GM10248 (cell line): ENCODE measurements at regions not wholly inside any gene's neighbourhood (a gene's known extent, or its start where the extent isn't known, plus 50 kb on each side); places are given as distances from the start of the nearest gene placed in this dataset.

Experiments used
- CTCF ChIA-PET: fragments of 300-600 bp; sonication (Branson Sonifier 250); formaldehyde crosslinking; extraction: SDS; loops from one replicate; lab custom pipeline; 2021; ENCODE audit warnings: antibody characterized with exemption; lab: Yijun Ruan, JAX
- POLR2A ChIA-PET: fragments of 350-650 bp; sonication (Branson Sonifier 250); formaldehyde crosslinking; extraction: SDS; loops from one replicate; lab custom pipeline; 2020; ENCODE audit warnings: antibody characterized with exemption; lab: Yijun Ruan, JAX
- DNase-seq: peaks from one replicate; pipeline ENCODE4 v3.0.0; 2012; ENCODE audit errors: extremely low spot score
- TF ChIP-seq, protein P1 (sequence below): IDR thresholded peaks from 2 replicates; pipeline ENCODE4 v1.5.1; 2012; ENCODE audit warnings: mild to moderate bottlenecking, low read depth; ENCODE audit errors: extremely low read depth, missing control alignments, control extremely low read depth

DNA sequence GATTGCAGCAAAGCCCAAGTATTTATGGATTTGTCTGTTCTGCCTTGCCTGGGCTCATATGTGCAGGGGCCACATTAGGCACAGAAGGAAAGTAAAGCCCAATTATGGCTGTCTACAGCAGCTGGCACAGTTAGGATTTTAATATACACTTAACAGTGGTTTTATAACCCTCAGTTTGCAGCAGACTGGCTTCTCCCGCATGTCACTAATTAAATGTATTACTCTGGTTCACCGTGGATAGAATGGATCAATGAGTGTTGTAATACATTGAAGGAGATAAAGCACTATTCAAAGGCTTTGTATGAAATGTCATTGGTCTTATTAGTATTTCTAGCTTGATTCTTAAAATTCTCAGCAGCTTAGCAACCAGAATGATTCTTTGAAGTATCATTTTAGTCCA is 320.2 kb downstream of the KCNS3 start:
- POLR2A ChIA-PET: no interaction called here
- DNase-seq: no peak
- CTCF ChIA-PET: interaction anchor here (1.8 to 2.8 kb wide), 2 partner anchors 12 to 18 kb away, joined by 4 to 13 read pairs; no protein-coding TSS in a partner anchor

GRCh38 chr2:18194161-18194560 is 315.7 kb downstream of the KCNS3 start:
- CTCF ChIA-PET: no interaction called here
- TF ChIP-seq, protein P1, sequence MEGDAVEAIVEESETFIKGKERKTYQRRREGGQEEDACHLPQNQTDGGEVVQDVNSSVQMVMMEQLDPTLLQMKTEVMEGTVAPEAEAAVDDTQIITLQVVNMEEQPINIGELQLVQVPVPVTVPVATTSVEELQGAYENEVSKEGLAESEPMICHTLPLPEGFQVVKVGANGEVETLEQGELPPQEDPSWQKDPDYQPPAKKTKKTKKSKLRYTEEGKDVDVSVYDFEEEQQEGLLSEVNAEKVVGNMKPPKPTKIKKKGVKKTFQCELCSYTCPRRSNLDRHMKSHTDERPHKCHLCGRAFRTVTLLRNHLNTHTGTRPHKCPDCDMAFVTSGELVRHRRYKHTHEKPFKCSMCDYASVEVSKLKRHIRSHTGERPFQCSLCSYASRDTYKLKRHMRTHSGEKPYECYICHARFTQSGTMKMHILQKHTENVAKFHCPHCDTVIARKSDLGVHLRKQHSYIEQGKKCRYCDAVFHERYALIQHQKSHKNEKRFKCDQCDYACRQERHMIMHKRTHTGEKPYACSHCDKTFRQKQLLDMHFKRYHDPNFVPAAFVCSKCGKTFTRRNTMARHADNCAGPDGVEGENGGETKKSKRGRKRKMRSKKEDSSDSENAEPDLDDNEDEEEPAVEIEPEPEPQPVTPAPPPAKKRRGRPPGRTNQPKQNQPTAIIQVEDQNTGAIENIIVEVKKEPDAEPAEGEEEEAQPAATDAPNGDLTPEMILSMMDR: no peak
- no peak for DNase-seq
- POLR2A ChIA-PET: no interaction called here

More for the DNA sequence above, 320.2 kb downstream of the KCNS3 start:
- TF ChIP-seq, protein P1: no peak

DNA sequence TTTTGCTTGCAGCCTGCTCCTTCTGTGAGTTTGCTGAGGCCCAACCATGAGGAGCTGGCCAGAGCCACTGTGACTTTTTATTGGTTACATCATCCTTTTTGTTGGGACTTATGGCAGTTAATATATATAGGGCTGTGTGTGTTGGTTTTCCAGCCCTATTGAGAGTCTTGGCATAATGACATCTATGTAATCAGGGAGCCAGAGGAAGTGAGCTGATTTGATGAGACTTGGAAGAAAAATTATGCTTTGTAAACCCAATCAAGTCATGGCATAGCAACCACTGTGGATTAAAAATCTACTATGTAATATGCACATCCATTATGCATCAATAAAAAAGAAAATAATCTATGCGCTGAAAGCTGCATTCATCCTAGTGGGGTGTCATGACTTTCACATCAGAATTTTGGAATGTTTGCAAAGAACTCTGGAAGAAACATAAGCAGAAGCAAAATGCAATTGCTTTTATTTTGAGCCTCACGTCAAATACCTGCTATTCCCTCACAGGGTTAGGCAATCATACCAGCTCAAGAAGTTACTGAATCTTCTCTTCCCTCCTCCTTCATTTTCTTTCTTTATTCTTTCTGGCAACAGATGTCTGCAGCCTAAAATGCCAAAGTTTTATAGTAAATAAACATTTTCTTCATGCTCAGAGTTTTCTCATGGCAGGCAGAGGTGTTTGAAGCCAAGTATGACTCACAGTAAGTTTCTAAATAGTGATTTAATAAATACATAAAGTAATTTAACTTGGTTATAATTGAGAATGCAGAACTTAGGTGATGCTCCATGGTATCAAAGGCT is 308.5 kb downstream of the KCNS3 start:
- POLR2A ChIA-PET: no interaction called here
- DNase-seq: no peak
- CTCF ChIA-PET: no interaction called here

DNA sequence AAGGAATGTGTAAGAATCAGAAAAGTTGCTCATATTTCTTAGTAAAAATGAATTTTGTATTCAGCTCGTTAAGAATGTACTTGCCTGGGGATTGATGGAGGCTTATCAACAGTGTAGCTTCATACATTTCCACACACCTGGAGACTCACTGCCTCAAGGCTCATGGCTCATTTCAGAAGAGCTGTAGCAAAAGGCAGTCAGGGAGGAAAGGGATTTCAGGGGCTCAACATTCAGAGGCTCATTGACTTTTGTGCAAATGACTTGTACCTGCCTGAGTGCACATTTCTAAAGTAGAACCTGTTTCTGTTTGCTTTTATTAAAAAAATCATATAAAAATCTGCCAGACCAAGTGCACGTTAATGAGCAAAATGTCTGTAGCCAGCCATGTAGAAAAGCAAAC is 304.4 kb downstream of the KCNS3 start:
- ChIA-PET POLR2A (no interaction called here), CTCF (interaction anchor here (1.1 to 1.4 kb wide), 3 partner anchors 15 to 33 kb away, joined by 3 read pairs; no protein-coding TSS in a partner anchor)
- no peak for DNase-seq
- TF ChIP-seq, protein P1: no peak

More for the DNA sequence above, 308.5 kb downstream of the KCNS3 start:
- TF ChIP-seq, protein P1: no peak

DNA sequence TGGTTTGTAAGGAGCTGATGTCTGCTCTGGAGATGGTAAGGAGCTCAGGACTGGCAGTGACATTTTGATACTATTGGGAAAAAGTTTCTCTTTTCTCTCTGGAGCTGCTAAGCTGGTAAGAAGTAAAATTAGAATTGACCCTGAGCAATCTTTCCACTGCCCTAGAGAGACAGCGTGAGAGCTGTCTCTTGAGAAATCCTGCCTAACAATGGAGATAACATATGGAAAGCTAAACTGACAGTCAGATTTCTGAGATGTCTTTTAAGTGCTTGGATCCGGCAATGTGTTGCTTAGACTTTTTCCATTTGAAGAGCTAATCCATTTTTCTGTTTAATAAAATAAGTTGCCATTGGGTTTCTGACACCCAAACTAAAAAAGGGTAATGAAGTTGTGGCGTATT is 302.4 kb downstream of the KCNS3 start:
- ChIA-PET POLR2A (no interaction called here), CTCF (interaction anchor here (0.7 to 2.1 kb wide), 6 partner anchors 17 to 816 kb away, joined by 3 to 8 read pairs (median 4); no protein-coding TSS in a partner anchor)
- DNase-seq: no peak
- TF ChIP-seq, protein P1: no peak

DNA sequence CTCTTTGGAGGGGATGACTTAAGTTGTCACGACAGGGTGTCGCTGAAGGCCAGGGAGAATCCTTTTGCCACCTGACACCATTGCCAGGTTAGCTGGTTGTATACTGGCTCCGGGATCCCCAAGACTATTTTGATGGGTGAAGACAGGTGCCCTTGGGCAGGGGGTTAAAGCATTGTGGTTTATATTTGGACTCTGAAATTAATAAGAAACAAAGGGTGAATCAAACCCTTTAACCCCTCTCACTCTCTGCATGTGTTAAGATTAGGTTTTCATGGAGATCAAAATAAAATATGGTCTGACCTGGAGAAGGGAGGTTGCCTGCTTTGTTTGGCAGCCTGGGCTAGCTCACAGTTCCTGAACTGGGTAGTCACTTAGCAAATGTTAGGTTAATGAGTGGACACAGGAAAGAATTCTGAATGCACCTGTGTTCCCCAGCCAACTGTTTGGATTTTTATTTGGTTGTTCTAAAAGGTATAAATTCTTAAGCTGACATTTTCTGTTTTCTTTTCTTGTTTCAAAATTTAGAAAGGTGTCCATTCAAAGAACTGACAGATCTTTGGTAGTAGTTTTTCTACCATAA is 301.7 kb downstream of the KCNS3 start:
- TF ChIP-seq, protein P1: no peak
- ChIA-PET POLR2A (no interaction called here), CTCF (interaction anchor here (0.9 to 2.1 kb wide), 4 partner anchors 18 to 509 kb away, joined by 3 to 8 read pairs (median 6); no protein-coding TSS in a partner anchor)
- DNase-seq: no peak
